HEK293T (cell line): ENCODE measurements at regions not wholly inside any gene's neighbourhood (a gene's known extent, or its start where the extent isn't known, plus 50 kb on each side); places are given as distances from the start of the nearest gene placed in this dataset.

Source experiments
- FOXM1 ChIP-seq: fragments of 450-650 bp; IDR thresholded peaks from 2 replicates; pipeline ENCODE4 v1.6.1; 2017; ENCODE audit warnings: mild to moderate bottlenecking, borderline replicate concordance
- TARDBP ChIP-seq: fragments of 450-650 bp; IDR thresholded peaks from 2 replicates; pipeline ENCODE4 v1.6.1; 2016

DNA sequence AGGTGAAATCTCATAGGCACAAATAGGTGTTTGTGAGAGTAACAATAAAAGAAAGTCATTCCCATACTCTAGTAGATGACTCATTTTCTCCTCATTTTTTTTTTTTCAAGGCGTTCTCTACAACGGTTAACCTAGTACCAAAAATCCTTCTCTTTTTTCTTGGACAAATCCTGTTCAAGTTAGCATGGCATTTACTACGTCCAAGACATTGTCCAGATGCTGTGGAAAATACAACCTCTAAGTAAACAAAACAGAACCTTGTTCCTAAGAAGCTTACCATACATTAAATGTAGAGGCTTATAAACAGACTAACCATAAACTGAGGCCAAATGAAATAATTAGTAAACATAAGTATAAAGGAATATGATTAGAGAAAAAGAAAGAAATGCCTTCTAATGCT, 76.2 kb upstream of the RGS4 start:
- TF ChIP-seq TARDBP (no peak), FOXM1 (no peak)
